Spleen (tissue), 11 donors: ENCODE measurements at regions not wholly inside any gene's neighbourhood (a gene's known extent, or its start where the extent isn't known, plus 50 kb on each side); places are given as distances from the start of the nearest gene placed in this dataset.
"Not testable (repeated sequence)": the region's sequence is repeated elsewhere in the genome, so short reads cannot be mapped to it uniquely, and the experiment has no call there.

ENCODE experiments used
- DNase-seq: peaks from one replicate; pipeline ENCODE4 v3.0.0-alpha.2; 2020
- H3K27ac ChIP-seq, 8 donors: fragments of 200-600 bp; sonication (generic) in 7 of 8; 1 replicate in 4 of 8; 2 replicates in 4 of 8; pipeline versions ENCODE4 v1.5.0 to v1.8.0; 2016 to 2021; ENCODE audit warnings: inconsistent platforms in 4 of 8, mild to moderate bottlenecking in 4 of 8, moderate library complexity in 1 of 8
- H3K27me3 ChIP-seq, 7 donors: fragments of 200-600 bp; sonication (generic) in 6 of 7; replicated peaks in 1 of 7; 1 replicate in 4 of 7; 2 replicates in 3 of 7; pipeline versions ENCODE4 v1.5.0 to v1.8.0; 2016 to 2021; ENCODE audit warnings: inconsistent platforms in 3 of 7, mild to moderate bottlenecking in 1 of 7
- H3K36me3 ChIP-seq, 6 donors: fragments of 200-600 bp; sonication (generic) in 5 of 6; 1 replicate in 4 of 6; 2 replicates in 2 of 6; pipeline versions ENCODE4 v1.5.0 to v1.8.0; 2016 to 2021; ENCODE audit warnings: inconsistent platforms in 2 of 6
- H3K4me1 ChIP-seq, 6 donors: fragments of 200-600 bp; sonication (generic) in 5 of 6; 1 replicate in 3 of 6; 2 replicates in 3 of 6; pipeline versions ENCODE4 v1.5.0 to v1.8.0; 2016 to 2021; ENCODE audit warnings: inconsistent platforms in 3 of 6
- H3K4me3 ChIP-seq, 8 donors: fragments of 200-600 bp; sonication (generic) in 7 of 8; 1 replicate in 4 of 8; 2 replicates in 4 of 8; pipeline versions ENCODE4 v1.5.0 to v1.8.0; 2016 to 2021; ENCODE audit warnings: inconsistent platforms in 4 of 8, mild to moderate bottlenecking in 4 of 8, moderate library complexity in 2 of 8
- H3K9me3 ChIP-seq, 8 donors: fragments of 200-600 bp; sonication (generic) in 7 of 8; 1 replicate in 4 of 8; 2 replicates in 4 of 8; pipeline versions ENCODE4 v1.5.0 to v1.8.0; 2016 to 2021; ENCODE audit warnings: inconsistent platforms in 4 of 8
- CTCF ChIP-seq, 11 experiments: fragments of 200-600 bp in 7 of 11; fragments of 450-650 bp in 4 of 11; sonication (generic) in 4 of 11; IDR thresholded peaks in 8 of 11; conservative IDR thresholded peaks in 3 of 11; 1 replicate in 7 of 11; 2 replicates in 4 of 11; pipeline versions ENCODE4 v1.4.0 to v1.8.0; 2016 to 2021; ENCODE audit warnings: antibody characterized with exemption in 11 of 11, inconsistent platforms in 4 of 11, mild to moderate bottlenecking in 1 of 11
- POLR2A ChIP-seq, 3 donors: fragments of 450-650 bp; IDR thresholded peaks; one replicate each; pipeline ENCODE4 v1.5.1; 2017; ENCODE audit warnings: antibody characterized with exemption in 3 of 3, mild to moderate bottlenecking in 1 of 3
- POLR2AphosphoS5 ChIP-seq, 3 donors: sonication (generic); formaldehyde crosslinking; IDR thresholded peaks; one replicate each; pipeline ENCODE4 v1.5.1; 2017; ENCODE audit warnings: antibody characterized with exemption in 3 of 3
- WGBS, 5 donors: extraction: QIAGEN DNeasy Blood & Tissue Kit in 3 of 5; methylation state at CpG; one replicate each; pipeline versions ENCODE4 v1.1.5 to v1.1.7; 2013 to 2018; 5-methylcytosine and 5-hydroxymethylcytosine counted together
- intact Hi-C: fragments of 100-400 bp; cut with DNase I; formaldehyde crosslinking; loops from one replicate; pipeline ENCODE4 v1.15.0; 2023; ENCODE audit warnings: low total_unique reads
- donor health status: healthy with polysubstance abuse.
- donor health status: DM: no; HTN: no; CAD: no; lungs with moderate emphysema.
- donor health status: DM: no; HTN: no; CAD: no.
- donor health status: Bipolar disorder and iron deficiency.
- donor health status: healthy.
- donor health status: DM: no; HTN: no; CAD: no.
- donor health status: DM: yes; HTN: yes; CAD: no.

DNA sequence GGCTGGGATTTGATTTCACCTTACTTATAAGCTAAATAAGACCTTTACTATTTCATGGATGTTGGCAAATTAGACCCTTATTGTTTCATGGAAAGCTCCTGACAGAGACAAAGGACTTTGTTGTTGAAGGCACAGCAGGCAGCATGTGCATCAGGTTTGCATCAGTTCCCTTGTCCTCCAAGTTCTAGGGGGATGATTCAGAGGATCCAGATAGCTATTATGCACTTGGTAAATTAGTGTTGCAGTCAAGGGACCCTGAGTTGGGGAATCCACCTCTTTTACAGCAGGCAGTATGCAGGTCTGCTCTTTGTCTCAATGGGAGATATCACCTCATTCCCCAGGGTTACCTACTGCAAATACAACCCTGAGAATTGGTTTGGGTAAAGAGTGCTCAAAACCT lies 131.4 kb upstream of the IGSF10 start:
- no peaks in the 10 kb centered on the region for H3K4me1 ChIP-seq
- DNase-seq = no peak
- no peak for TF ChIP-seq CTCF (IDR thresholded peaks at IDR 0.05 in 8 of 11, conservative IDR thresholded peaks at IDR 0.05 in 3 of 11)
- TF ChIP-seq POLR2A (IDR thresholded peaks at IDR 0.05) = no peak
- no peak for TF ChIP-seq POLR2AphosphoS5 (IDR thresholded peaks at IDR 0.05)
- H3K27ac ChIP-seq = no peak overlapping the region
- intact Hi-C loops = no loop called here
- peaks cover 0 to 3% (median 0%) of the 10 kb centered on the region in 8 donors for H3K9me3 ChIP-seq
- H3K36me3 ChIP-seq = no peaks in the 10 kb centered on the region
- no peaks in the 10 kb centered on the region for H3K27me3 ChIP-seq
- H3K4me3 ChIP-seq = no peak overlapping the region

- 86 to 96% (median 91%) methylated on average over 1 of the region's 1 CpG for WGBS, 5 donors
- Histone ChIP-seq H3K4me1 (no peaks in the 10 kb centered on the region), H3K27ac (no peak overlapping the region), H3K4me3 (no peak overlapping the region), H3K27me3 (no peaks in the 10 kb centered on the region), H3K36me3 (no peaks in the 10 kb centered on the region), H3K9me3 (peaks cover 0 to 3% (median 0%) of the 10 kb centered on the region in 8 donors)
- intact Hi-C loops = no loop called here
- no peak for DNase-seq
- TF ChIP-seq CTCF (IDR thresholded peaks at IDR 0.05 in 8 of 11, conservative IDR thresholded peaks at IDR 0.05 in 3 of 11) (no peak), POLR2AphosphoS5 (IDR thresholded peaks at IDR 0.05) (no peak), POLR2A (IDR thresholded peaks at IDR 0.05) (no peak)
These were observed 130.6 kb upstream of the IGSF10 start for GRCh38 chr3:151591441-151591840.

DNA sequence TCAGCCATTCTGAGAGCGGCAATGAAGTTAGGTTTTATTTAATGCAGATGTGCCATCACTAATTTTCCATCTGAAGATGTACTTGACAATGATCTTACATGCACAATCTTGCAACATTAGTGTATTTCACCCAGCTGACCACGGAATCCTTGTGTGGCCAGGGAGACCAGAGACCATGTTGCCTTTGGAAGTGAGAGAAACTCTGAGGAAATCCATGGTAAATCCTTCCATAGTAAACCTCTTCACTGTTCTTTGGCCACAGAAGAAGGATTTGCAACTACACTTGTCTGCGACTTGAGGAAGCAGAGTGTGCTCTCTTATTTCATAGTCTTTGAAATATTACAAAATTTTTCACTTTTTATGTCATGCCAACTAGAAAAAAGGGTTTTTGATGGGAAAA lies 128.4 kb upstream of the IGSF10 start:
- H3K4me1 ChIP-seq = no peaks in the 10 kb centered on the region
- intact Hi-C loops = no loop called here
- H3K9me3 ChIP-seq = peaks cover 0 to 3% (median 0%) of the 10 kb centered on the region in 8 donors
- H3K27me3 ChIP-seq = no peaks in the 10 kb centered on the region
- no peak for DNase-seq
- H3K4me3 ChIP-seq = no peak overlapping the region
- no peaks in the 10 kb centered on the region for H3K36me3 ChIP-seq
- TF ChIP-seq CTCF (IDR thresholded peaks at IDR 0.05 in 8 of 11, conservative IDR thresholded peaks at IDR 0.05 in 3 of 11) (no peak), POLR2AphosphoS5 (IDR thresholded peaks at IDR 0.05) (no peak), POLR2A (IDR thresholded peaks at IDR 0.05) (no peak)
- WGBS, 5 donors = 69 to 84% (median 71%) methylated on average over 3 of the region's 3 CpGs
- H3K27ac ChIP-seq = no peak overlapping the region

- intact Hi-C loops, DNase-seq: not testable (repeated sequence)
- 89 to 97% (median 92%) methylated on average over 1 of the region's 1 CpG for WGBS, 5 donors
These were observed 126.8 kb upstream of the IGSF10 start for GRCh38 chr3:151587659-151588058.

GRCh38 chr3:151584566-151584965 lies 123.7 kb upstream of the IGSF10 start:
- intact Hi-C loops = no loop called here
- no peaks in the 10 kb centered on the region for H3K36me3 ChIP-seq
- H3K9me3 ChIP-seq = peaks cover 0 to 3% (median 0%) of the 10 kb centered on the region in 8 donors
- H3K27ac ChIP-seq = no peak overlapping the region
- WGBS, 5 donors = 47 to 57% (median 52%) methylated on average over 2 of the region's 2 CpGs
- no peaks in the 10 kb centered on the region for H3K27me3 ChIP-seq
- H3K4me3 ChIP-seq = no peak overlapping the region
- no peak for TF ChIP-seq CTCF (IDR thresholded peaks at IDR 0.05 in 8 of 11, conservative IDR thresholded peaks at IDR 0.05 in 3 of 11)
- DNase-seq = no peak
- no peaks in the 10 kb centered on the region for H3K4me1 ChIP-seq

More at GRCh38 chr3:151587659-151588058, 126.8 kb upstream of the IGSF10 start:
- not testable (repeated sequence) for H3K27ac ChIP-seq, H3K36me3 ChIP-seq, H3K4me3 ChIP-seq, H3K4me1 ChIP-seq, H3K27me3 ChIP-seq, H3K9me3 ChIP-seq
